RWPE2 (cell line): ENCODE measurements at regions not wholly inside any gene's neighbourhood (a gene's known extent, or its start where the extent isn't known, plus 50 kb on each side); places are given as distances from the start of the nearest gene placed in this dataset.
A peak's percentile ranks its signal among the peaks of the same experiment; 100 is the strongest.

ENCODE experiments used
- ATAC-seq: fragments of 200-7000 bp; cut with Tn5 transposase; 3 replicates; pipeline ENCODE4 v1.9.1; 2021; ENCODE audit warnings: low read depth
- DNase-seq: peaks from one replicate; pipeline ENCODE4 v3.0.0-alpha.2; 2020; ENCODE audit warnings: low spot score
- H3K27ac ChIP-seq: fragments of 450-650 bp; 2 replicates; pipeline ENCODE4 v1.5.1; 2017; ENCODE audit warnings: mild to moderate bottlenecking; ENCODE audit not compliant: poor library complexity, severe bottlenecking
- H3K27me3 ChIP-seq: fragments of 250-450 bp; sonication (Bioruptor Pico); 2 replicates; pipeline ENCODE4 v1.5.1; 2021; ENCODE audit warnings: mild to moderate bottlenecking, moderate library complexity; ENCODE audit not compliant: insufficient read depth, poor library complexity, severe bottlenecking
- H3K36me3 ChIP-seq: fragments of 250-450 bp; sonication (Bioruptor Pico); 2 replicates; pipeline ENCODE4 v1.5.1; 2020; ENCODE audit warnings: low read depth, mild to moderate bottlenecking, moderate library complexity
- H3K4me1 ChIP-seq: fragments of 250-450 bp; sonication (Bioruptor Pico); 2 replicates; pipeline ENCODE4 v1.5.1; 2021; ENCODE audit warnings: mild to moderate bottlenecking, moderate library complexity; ENCODE audit not compliant: insufficient read depth, poor library complexity, severe bottlenecking
- H3K4me3 ChIP-seq: fragments of 250-450 bp; sonication (Bioruptor Pico); 2 replicates; pipeline ENCODE4 v1.5.1; 2021; ENCODE audit warnings: mild to moderate bottlenecking, moderate library complexity; ENCODE audit not compliant: severe bottlenecking
- H3K9me3 ChIP-seq: fragments of 250-450 bp; sonication (Bioruptor Pico); 2 replicates; pipeline ENCODE4 v1.5.1; 2021; ENCODE audit warnings: mild to moderate bottlenecking, moderate library complexity; ENCODE audit not compliant: severe bottlenecking
- CTCF ChIP-seq: fragments of 450-650 bp; IDR thresholded peaks from one replicate; pipeline ENCODE4 v1.5.1; 2017; ENCODE audit warnings: mild to moderate bottlenecking, moderate library complexity; ENCODE audit not compliant: poor library complexity, severe bottlenecking

- peak; percentile 41 for DNase-seq
These were observed 216.5 kb upstream of the RTL1 start for GRCh38 chr14:101119830-101120571.

GRCh38 chr14:101120641-101121507, 217.4 kb upstream of the RTL1 start:
- TF ChIP-seq CTCF, result no peak
- no peaks in the 10 kb centered on the region for H3K4me1 ChIP-seq
- no peak for ATAC-seq

More at GRCh38 chr14:101119830-101120571, 216.5 kb upstream of the RTL1 start:
- Histone ChIP-seq H3K27ac (no peak overlapping the region), H3K27me3 (no peaks in the 10 kb centered on the region), H3K36me3 (no peaks in the 10 kb centered on the region), H3K4me1 (no peaks in the 10 kb centered on the region), H3K9me3 (no peaks in the 10 kb centered on the region), H3K4me3 (no peak overlapping the region)
- ATAC-seq, result no peak
- no peak for TF ChIP-seq CTCF

GRCh38 chr14:101121508-101122139, 218.1 kb upstream of the RTL1 start:
- Histone ChIP-seq H3K4me1 (no peaks in the 10 kb centered on the region), H3K4me3 (no peak overlapping the region), H3K9me3 (no peaks in the 10 kb centered on the region), H3K36me3 (no peaks in the 10 kb centered on the region), H3K27me3 (no peaks in the 10 kb centered on the region), H3K27ac (no peak overlapping the region)
- no peak for ATAC-seq
- no peak for TF ChIP-seq CTCF
- DNase-seq, result no peak

More at GRCh38 chr14:101120641-101121507, 217.4 kb upstream of the RTL1 start:
- DNase-seq, result no peak
- no peaks in the 10 kb centered on the region for H3K27me3 ChIP-seq
- no peak overlapping the region for H3K4me3 ChIP-seq
- no peak overlapping the region for H3K27ac ChIP-seq
- H3K9me3 ChIP-seq, result no peaks in the 10 kb centered on the region
- no peaks in the 10 kb centered on the region for H3K36me3 ChIP-seq

- Histone ChIP-seq H3K27ac (no peak overlapping the region), H3K36me3 (no peaks in the 10 kb centered on the region), H3K4me3 (no peak overlapping the region), H3K27me3 (no peaks in the 10 kb centered on the region), H3K9me3 (no peaks in the 10 kb centered on the region), H3K4me1 (no peaks in the 10 kb centered on the region)
- ATAC-seq (no peak), DNase-seq (no peak)
- TF ChIP-seq CTCF, result no peak
These were observed 219.0 kb upstream of the RTL1 start for GRCh38 chr14:101122237-101123141.
